HG03159 (cell line): ENCODE measurements at regions not wholly inside any gene's neighbourhood (a gene's known extent, or its start where the extent isn't known, plus 50 kb on each side); places are given as distances from the start of the nearest gene placed in this dataset.
"Not testable (repeated sequence)": the region's sequence is repeated elsewhere in the genome, so short reads cannot be mapped to it uniquely, and the experiment has no call there.

ENCODE experiments used
- ATAC-seq: cut with Tn5 transposase; IDR thresholded peaks from one replicate; pipeline ENCODE4 v1.9.1; 2021; ENCODE audit warnings: mild to moderate bottlenecking, moderate library complexity; ENCODE audit not compliant: unreplicated experiment

DNA sequence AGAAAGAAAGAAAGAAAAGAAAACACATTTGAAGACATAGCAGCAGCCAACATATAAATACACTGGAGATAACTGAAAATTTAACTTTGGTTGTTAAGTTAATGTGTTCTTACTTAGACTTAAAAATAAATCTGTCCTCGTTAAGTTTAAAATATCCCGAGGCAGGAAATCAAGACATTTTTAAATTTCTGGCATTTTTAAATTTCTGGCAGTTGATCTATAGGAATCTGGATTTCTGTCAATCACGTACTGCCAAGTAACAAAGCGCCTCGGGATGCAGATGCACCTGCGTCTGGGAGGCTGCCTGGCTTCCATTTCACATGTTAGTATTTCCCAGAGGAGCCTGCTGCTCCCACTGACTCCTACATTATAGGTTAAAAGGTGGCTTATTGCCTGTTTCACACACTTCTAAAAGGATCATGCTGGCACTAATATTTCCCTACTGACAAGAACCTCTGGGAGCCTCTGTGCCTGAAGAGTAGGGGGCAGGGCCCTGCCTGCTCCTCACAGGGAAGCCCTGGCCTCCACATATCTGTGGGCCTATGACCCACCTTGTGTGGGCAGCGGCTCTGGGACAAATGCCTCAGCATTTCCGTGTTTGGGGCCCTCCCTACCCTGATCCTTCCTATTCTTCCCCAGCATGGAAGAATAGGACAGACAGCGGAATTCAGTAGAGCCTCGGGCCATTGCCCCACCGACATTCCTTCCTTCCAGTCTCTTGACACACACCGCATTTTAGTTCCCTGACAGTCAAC is 62.8 kb upstream of the ATP12A start:
- ATAC-seq = no peak

GRCh38 chr13:24618011-24618955 is 61.9 kb upstream of the ATP12A start:
- ATAC-seq = peak; percentile 70

DNA sequence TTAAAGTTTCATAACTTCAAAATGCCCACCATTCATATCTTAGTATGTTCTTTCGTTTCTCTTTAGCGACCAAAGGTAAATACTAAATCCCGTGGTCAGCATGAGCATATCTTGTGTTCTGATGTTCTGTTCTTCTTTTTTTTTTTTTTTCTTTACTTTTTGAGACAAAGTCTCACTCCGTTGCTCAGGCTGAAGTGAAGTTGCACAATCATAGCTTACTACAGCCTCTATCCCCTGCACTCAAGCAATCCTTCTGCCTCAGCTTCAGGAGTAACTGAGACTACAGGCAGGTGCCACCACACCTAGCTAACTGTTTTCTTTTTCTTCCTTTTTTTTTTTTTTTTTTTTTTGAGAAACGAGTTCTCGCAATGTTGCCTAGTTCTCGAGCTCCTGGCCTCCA is 60.9 kb upstream of the ATP12A start:
- ATAC-seq = no peak

GRCh38 chr13:24622481-24623148 is 57.6 kb upstream of the ATP12A start:
- not testable (repeated sequence) for ATAC-seq

- ATAC-seq = no peak
Measured at GRCh38 chr13:24623149-24623665, 57.0 kb upstream of the ATP12A start.

- no peak for ATAC-seq
Measured at GRCh38 chr13:24624363-24624762, 55.8 kb upstream of the ATP12A start.

DNA sequence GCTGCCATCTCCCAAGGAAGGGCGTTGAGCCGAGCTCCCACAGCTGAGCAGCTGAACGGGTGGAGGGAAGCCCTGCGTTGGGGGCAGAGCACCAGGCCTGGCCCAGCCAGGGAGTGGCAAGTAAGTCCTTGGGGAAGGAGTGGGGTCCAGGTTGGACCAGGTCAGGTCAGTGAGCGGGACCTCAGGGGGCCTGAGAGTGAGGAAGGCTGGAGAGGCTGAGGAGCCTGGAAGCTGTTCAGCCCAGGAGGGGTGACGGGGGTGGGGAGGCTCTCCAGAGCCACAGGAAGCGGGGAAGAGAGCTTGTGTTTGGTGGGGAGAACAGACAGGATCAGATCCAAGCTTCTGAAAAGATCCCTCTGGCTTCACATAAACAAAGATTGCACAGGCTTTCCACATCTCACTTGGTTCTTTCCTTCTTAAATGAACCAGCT is 55.4 kb upstream of the ATP12A start:
- ATAC-seq = no peak

DNA sequence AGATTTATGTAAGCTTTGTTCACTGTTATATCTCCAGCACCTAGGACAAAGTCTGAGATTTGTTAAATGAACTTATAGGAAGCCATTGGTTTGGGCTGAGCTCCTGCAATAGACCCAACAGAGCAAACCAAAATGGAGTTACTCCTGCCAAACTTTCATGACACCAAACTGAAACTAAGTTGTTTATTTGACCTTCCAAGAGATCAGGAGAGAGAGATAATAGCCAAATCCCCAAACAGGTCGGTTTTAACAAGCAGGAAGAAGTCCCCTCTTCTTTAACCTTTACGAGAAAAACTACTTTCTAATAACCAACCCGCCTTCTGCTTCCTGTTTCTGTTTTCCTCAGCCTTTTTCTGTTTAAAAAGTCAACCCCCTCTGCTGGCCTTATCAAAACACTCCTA is 54.9 kb upstream of the ATP12A start:
- ATAC-seq = peak; percentile 50

DNA sequence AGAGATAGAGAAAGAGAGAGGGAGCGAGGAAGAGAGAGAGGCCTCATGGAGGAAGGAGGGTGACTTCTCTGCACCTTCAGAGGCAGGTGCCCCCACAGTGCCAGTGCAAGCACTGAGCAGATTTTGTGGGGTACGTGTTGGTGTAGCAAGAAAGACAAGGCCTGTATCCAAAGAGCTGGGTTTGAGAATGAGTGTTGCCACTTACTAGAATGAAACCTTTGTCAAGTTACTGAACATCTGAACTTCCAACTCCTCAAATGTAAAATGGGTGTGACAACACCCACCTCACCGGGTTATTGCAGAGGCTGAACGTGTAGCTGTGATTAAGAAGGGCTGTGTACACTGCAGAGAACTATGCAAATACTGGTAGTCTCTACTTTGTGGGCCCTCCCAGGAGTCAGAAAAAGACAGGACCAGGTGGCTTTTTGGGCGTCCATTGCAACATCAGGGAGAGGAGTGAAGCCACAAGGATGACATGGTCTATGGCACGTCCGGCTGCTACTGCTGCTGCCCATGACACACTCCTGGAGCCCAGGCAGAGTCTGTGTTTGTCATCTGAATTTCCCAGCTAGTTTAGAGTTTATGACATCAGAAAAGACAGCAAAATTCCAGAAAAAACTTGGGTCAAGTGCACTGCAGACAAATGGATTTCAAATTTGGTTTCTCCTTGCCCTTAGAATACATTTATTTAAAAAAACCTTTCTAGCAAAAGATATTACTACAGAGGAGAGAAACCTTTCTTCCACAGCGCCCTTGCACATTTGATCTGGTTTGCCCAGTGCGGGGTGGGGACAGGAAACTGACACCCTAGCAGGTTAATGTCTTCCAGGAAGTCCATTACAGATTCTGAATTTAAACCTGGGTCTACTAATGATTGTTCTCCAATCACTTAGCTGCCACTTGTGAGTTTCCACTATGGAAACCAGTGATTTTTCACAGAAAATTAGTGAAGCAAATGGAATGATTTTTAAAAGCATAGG is 54.0 kb upstream of the ATP12A start:
- ATAC-seq = peak; percentile 73

GRCh38 chr13:24627090-24627714 is 53.0 kb upstream of the ATP12A start:
- no peak for ATAC-seq

- ATAC-seq = no peak
Measured at GRCh38 chr13:24627946-24628345, 52.3 kb upstream of the ATP12A start.

DNA sequence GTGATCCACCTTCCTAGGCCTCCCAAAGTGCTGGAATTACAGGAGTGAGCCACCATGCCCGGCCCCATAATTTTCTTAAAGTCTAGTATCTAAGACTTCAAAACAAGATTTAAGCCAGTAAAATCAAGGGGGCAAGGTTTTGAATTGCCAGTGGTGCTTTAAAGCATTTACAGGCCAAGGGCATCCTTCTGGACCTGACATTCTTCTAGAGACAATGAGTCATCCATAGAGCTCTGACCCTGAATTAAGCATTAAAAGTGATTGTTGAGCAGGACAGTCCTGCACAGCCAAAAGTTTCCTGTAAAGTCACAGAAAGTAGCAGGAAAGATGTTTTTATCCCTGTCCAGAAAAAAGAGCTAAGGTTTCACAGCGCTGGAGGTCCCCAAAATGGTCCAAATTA is 50.9 kb upstream of the ATP12A start:
- no peak for ATAC-seq

DNA sequence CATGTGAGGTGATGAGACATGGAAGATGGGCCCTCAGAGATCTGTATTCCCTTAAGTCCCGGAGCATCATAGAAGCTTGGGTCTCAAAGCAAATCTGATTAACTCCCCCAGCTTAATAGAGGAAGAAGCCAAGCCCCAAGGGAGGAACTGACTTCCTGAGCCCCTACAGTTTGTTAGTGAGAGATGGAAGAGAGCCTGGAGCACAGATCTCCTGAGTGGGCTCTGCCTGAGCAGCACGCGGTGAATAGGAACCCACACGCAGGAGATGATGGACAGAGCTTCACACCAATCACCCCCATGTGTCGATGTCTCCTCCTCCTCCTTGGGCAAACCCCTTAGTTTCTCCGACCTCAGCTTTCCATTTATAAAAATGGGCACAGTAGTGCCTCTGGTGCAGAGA is 50.1 kb upstream of the ATP12A start:
- no peak for ATAC-seq
